Stimulated activated naive CD8-positive, alpha-beta T cell treated with anti-CD3 and anti-CD28 coated beads, Interleukin-15, Interleukin-2, amounts not matched to agents 100 ng/mL and 50 ng/mL, for 24 hours (primary cell): ENCODE measurements at regions not wholly inside any gene's neighbourhood (a gene's known extent, or its start where the extent isn't known, plus 50 kb on each side); places are given as distances from the start of the nearest gene placed in this dataset.

ENCODE experiments used
- H3K27ac Mint-ChIP-seq: one replicate; pipeline ENCODE4 v1.8.0; 2021; ENCODE audit warnings: mild to moderate bottlenecking, mixed read lengths
- H3K27me3 Mint-ChIP-seq: one replicate; pipeline ENCODE4 v1.8.0; 2021; ENCODE audit warnings: mixed read lengths
- H3K36me3 Mint-ChIP-seq: one replicate; pipeline ENCODE4 v1.8.0; 2021; ENCODE audit warnings: low read depth, mixed read lengths
- H3K4me1 Mint-ChIP-seq: one replicate; pipeline ENCODE4 v1.8.0; 2021; ENCODE audit warnings: low read depth, mixed read lengths
- H3K4me3 Mint-ChIP-seq: one replicate; pipeline ENCODE4 v1.8.0; 2021; ENCODE audit warnings: mild to moderate bottlenecking, mixed read lengths
- H3K9me3 Mint-ChIP-seq: one replicate; pipeline ENCODE4 v1.8.0; 2021; ENCODE audit warnings: mixed read lengths

GRCh38 chr10:2121315-2121714, 384.0 kb upstream of the ADARB2 start:
- Mint-ChIP-seq H3K27ac (no peak overlapping the region), H3K4me1 (no peaks in the 10 kb centered on the region), H3K9me3 (no peaks in the 10 kb centered on the region), H3K4me3 (no peak overlapping the region), H3K36me3 (no peaks in the 10 kb centered on the region), H3K27me3 (no peaks in the 10 kb centered on the region)

DNA sequence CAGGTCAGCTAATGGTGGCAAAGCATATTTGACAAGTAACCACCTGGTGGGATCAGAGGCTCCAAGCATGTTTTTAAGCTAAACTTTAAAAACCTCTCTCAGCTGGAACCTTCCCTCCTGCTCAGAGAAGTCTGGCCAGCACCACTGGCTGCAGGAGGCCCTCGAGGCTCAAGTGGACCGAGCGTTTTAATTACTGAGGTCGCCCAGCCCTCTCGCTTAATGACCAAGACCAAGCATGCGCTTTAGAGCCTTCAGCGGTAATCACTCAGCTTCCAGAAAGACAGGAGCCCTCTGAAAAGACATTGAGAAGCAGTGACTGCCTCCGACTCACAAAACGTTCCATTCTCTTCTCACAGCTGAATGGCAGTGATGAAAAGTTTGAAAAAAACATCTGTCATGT, 383.4 kb upstream of the ADARB2 start:
- H3K4me3 Mint-ChIP-seq, result no peak overlapping the region
- no peak overlapping the region for H3K27ac Mint-ChIP-seq
- H3K9me3 Mint-ChIP-seq, result no peaks in the 10 kb centered on the region
- H3K36me3 Mint-ChIP-seq, result no peaks in the 10 kb centered on the region
- no peaks in the 10 kb centered on the region for H3K27me3 Mint-ChIP-seq
- no peaks in the 10 kb centered on the region for H3K4me1 Mint-ChIP-seq

DNA sequence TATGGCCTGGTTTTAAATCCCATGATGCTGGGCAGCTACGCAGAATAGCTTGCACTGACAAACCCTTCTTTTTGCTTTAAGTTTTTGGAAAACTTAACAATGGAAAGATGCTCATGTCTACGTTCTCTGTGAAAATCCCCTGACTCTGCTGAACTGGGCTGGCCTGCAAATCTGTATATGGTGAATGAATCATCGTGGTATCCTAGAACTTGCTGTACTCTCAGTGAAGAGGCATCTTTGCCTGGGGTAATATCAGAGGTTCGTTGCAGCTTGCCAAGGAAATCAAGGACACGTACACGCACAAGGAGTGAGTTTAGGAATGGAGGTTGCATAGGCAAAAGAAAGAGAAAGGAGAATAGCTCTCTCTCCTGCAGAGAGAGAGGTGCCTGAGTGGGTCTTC, 382.0 kb upstream of the ADARB2 start:
- H3K36me3 Mint-ChIP-seq, result no peaks in the 10 kb centered on the region
- no peaks in the 10 kb centered on the region for H3K9me3 Mint-ChIP-seq
- H3K27ac Mint-ChIP-seq, result no peak overlapping the region
- H3K4me1 Mint-ChIP-seq, result no peaks in the 10 kb centered on the region
- H3K27me3 Mint-ChIP-seq, result no peaks in the 10 kb centered on the region
- H3K4me3 Mint-ChIP-seq, result no peak overlapping the region

- no peaks in the 10 kb centered on the region for H3K4me1 Mint-ChIP-seq
- H3K27ac Mint-ChIP-seq, result no peak overlapping the region
- H3K4me3 Mint-ChIP-seq, result no peak overlapping the region
- no peaks in the 10 kb centered on the region for H3K9me3 Mint-ChIP-seq
- H3K36me3 Mint-ChIP-seq, result no peaks in the 10 kb centered on the region
- H3K27me3 Mint-ChIP-seq, result no peaks in the 10 kb centered on the region
These were observed 380.9 kb upstream of the ADARB2 start for GRCh38 chr10:2118201-2118600.

DNA sequence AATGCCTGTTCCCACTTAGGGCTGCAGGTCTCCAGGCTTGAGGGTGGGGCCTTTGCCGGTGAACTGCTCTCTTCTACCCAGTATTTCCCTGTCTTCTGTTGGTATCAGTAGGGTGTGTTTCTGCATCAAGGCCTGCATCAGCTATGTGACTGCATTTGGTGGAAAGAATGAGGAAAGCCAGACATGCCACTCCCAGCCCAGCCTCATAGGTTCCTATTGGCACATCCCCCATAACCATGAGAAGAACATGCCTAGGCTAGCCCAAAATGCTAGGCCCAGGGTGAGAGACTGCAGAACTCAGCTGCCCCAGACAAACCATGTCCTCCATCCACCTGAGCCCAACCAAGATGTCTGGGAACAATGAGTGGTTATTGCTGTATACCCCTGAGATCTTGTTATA, 380.3 kb upstream of the ADARB2 start:
- Mint-ChIP-seq H3K4me1 (no peaks in the 10 kb centered on the region), H3K27me3 (no peaks in the 10 kb centered on the region), H3K9me3 (no peaks in the 10 kb centered on the region), H3K4me3 (no peak overlapping the region), H3K27ac (no peak overlapping the region), H3K36me3 (no peaks in the 10 kb centered on the region)

- no peak overlapping the region for H3K4me3 Mint-ChIP-seq
- no peaks in the 10 kb centered on the region for H3K9me3 Mint-ChIP-seq
- H3K4me1 Mint-ChIP-seq, result no peaks in the 10 kb centered on the region
- H3K27me3 Mint-ChIP-seq, result no peaks in the 10 kb centered on the region
- no peaks in the 10 kb centered on the region for H3K36me3 Mint-ChIP-seq
- no peak overlapping the region for H3K27ac Mint-ChIP-seq
These were observed 374.6 kb upstream of the ADARB2 start for GRCh38 chr10:2111965-2112364.

- Mint-ChIP-seq H3K4me1 (no peaks in the 10 kb centered on the region), H3K36me3 (no peaks in the 10 kb centered on the region), H3K27me3 (no peaks in the 10 kb centered on the region), H3K4me3 (no peak overlapping the region), H3K9me3 (no peaks in the 10 kb centered on the region), H3K27ac (no peak overlapping the region)
These were observed 371.2 kb upstream of the ADARB2 start for GRCh38 chr10:2108496-2108895.

DNA sequence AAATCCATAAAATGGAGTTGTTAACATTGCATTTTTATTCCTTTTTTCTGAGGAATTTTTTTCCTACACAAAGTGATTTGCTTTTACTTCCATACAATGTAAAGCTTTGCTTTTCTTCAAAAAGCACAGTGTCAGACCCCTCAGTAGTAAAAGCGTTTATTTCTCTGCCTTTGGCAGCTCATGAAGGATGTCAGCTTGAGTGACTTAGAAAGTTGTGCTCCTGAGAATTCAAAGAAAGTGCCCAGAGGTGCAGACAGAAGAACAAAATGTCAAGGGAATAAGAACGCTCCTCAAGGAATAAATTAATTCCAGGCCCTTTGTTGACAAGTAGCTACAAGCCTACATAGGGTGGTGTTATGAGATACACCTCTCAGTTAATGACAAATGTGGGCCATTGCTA, 369.3 kb upstream of the ADARB2 start:
- H3K27me3 Mint-ChIP-seq, result no peaks in the 10 kb centered on the region
- H3K4me1 Mint-ChIP-seq, result no peaks in the 10 kb centered on the region
- no peak overlapping the region for H3K27ac Mint-ChIP-seq
- H3K9me3 Mint-ChIP-seq, result no peaks in the 10 kb centered on the region
- H3K36me3 Mint-ChIP-seq, result no peaks in the 10 kb centered on the region
- no peak overlapping the region for H3K4me3 Mint-ChIP-seq

GRCh38 chr10:2099321-2099720, 362.0 kb upstream of the ADARB2 start:
- Mint-ChIP-seq H3K9me3 (no peaks in the 10 kb centered on the region), H3K27me3 (no peaks in the 10 kb centered on the region), H3K36me3 (no peaks in the 10 kb centered on the region), H3K27ac (no peak overlapping the region), H3K4me3 (no peak overlapping the region), H3K4me1 (no peaks in the 10 kb centered on the region)

DNA sequence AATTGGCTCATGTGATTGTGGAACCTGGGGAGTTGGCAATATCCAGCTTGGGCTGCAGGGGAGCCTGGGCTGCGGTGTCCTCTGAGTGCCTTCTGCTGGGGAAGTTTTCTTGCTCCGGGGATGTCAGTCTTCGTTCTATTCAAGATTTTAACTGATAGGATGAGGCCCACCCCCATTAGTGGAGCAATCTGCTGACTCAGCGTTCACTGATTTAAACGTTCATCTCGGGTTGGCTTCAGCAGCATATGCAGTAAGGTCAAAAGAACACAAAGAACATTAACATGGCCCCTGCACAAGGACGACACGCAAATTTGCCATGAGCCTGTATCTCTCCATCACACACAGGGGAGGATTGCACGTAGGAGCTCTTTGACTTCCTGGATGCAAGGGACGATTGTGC, 360.6 kb upstream of the ADARB2 start:
- Mint-ChIP-seq H3K27ac (no peak overlapping the region), H3K27me3 (no peaks in the 10 kb centered on the region), H3K4me1 (no peaks in the 10 kb centered on the region), H3K4me3 (no peak overlapping the region), H3K36me3 (no peaks in the 10 kb centered on the region), H3K9me3 (no peaks in the 10 kb centered on the region)

DNA sequence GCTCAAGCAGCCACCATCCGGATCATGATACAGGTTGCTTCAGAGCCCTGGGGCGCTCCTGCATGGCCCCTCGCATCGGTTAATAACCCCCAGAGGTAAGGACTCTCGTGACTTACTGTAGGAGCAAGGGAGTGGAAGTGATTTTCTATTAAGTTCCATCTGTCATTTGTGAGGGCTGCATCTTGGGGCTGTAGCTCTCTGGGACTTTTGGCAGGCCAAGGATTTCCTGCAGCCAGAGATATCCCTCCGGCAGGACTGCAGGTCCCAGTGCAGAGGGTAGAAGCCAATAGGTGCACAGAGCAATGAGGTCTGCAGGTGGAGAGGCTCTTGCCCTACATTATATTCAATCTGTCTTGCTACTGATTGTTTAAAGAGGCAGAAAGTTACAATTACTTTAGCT, 356.8 kb upstream of the ADARB2 start:
- Mint-ChIP-seq H3K9me3 (peaks cover under 1% of the 10 kb centered on the region), H3K27me3 (no peaks in the 10 kb centered on the region)

DNA sequence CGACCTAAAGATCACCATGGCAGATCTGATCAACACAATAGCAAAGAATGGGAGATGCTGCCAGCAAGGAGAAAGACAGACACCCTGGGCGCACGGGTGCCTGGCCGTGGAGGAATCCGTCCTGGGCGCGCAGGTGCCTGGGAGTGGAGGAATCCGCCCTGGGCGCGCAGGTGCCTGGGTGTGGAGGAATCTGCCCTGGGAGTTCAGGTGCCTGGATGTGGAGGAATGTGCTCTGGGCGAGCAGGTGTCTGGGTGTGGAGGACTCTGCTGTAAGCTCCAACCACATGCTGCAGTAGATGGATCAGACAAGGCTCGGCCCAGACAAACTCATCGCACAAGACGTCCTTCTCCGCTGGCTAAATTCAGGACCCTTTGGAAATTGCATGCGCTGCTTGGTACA, 346.3 kb upstream of the ADARB2 start:
- H3K4me1 Mint-ChIP-seq, result no peaks in the 10 kb centered on the region
- peaks cover 5% of the 10 kb centered on the region for H3K9me3 Mint-ChIP-seq
- H3K27ac Mint-ChIP-seq, result no peak overlapping the region
- no peak overlapping the region for H3K4me3 Mint-ChIP-seq
- peaks cover 21% of the 10 kb centered on the region for H3K27me3 Mint-ChIP-seq
- H3K36me3 Mint-ChIP-seq, result no peaks in the 10 kb centered on the region

More for the DNA sequence above, 356.8 kb upstream of the ADARB2 start:
- Mint-ChIP-seq H3K4me1 (no peaks in the 10 kb centered on the region), H3K36me3 (no peaks in the 10 kb centered on the region), H3K27ac (no peak overlapping the region), H3K4me3 (no peak overlapping the region)

DNA sequence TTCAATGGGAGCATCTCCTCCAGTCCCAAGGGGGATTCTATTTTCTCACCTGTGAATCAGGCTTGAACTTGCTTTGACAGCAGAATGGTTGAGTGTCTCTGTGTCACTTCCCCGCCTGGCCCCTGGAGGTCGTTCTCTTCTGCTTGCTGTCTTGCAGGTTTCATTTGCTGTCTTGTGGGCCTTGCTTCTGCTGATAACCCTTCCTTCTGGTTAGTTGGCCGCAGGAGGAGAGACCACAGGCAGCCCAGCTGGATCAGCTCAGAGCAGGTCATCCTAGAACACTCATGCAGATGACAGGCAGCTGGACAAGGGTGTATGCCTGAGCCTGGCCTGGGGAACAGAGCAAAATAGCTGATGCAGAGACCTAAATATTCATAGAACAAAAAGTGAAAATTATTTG, 344.2 kb upstream of the ADARB2 start:
- Mint-ChIP-seq H3K27me3 (peaks cover 11% of the 10 kb centered on the region), H3K4me3 (no peak overlapping the region), H3K36me3 (no peaks in the 10 kb centered on the region), H3K9me3 (no peaks in the 10 kb centered on the region), H3K4me1 (no peaks in the 10 kb centered on the region), H3K27ac (no peak overlapping the region)

GRCh38 chr10:2079603-2080078, 342.3 kb upstream of the ADARB2 start:
- Mint-ChIP-seq H3K27me3 (peaks cover 3% of the 10 kb centered on the region), H3K9me3 (no peaks in the 10 kb centered on the region), H3K4me1 (no peaks in the 10 kb centered on the region), H3K4me3 (no peak overlapping the region), H3K27ac (no peak overlapping the region), H3K36me3 (no peaks in the 10 kb centered on the region)

DNA sequence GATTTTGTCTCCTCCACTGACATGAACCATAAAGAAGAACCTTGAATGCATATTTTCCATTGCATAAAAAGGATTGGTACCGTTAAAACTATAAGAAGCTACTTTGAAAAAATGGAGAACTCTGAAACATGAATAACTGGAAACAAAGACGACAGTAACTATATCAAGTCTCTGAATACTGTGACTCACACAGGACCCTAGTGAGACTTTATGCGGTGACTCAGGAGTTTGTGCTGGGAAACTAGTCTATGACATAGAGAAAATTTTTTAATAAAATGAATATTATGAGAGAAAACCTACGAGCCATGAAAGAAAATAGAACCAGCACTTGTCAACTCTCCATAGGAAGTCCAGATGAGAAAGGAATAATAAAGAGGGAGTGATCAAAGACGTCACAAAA, 339.9 kb upstream of the ADARB2 start:
- Mint-ChIP-seq H3K9me3 (no peaks in the 10 kb centered on the region), H3K27me3 (no peaks in the 10 kb centered on the region), H3K4me1 (no peaks in the 10 kb centered on the region)

DNA sequence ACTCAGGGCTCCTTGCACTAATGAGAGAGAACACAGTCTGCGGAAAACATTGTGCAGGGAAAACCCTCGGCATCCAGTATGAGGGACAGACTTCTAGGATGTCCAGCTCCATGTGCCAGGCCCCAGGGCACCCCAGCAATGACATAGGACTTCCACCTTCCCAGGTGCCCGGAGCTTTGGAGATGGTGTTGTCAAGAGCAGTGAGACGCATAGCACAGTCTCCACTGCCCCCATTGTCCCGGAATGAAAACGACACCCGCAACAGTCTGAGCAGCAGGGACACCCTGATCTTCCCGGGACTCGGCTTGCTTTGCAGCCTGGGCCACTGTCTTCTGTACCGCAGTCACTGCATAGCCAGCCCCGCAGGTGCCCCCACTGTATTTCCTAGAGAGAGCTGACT, 339.2 kb upstream of the ADARB2 start:
- Mint-ChIP-seq H3K27ac (no peak overlapping the region), H3K27me3 (no peaks in the 10 kb centered on the region), H3K36me3 (no peaks in the 10 kb centered on the region), H3K9me3 (no peaks in the 10 kb centered on the region), H3K4me3 (no peak overlapping the region), H3K4me1 (no peaks in the 10 kb centered on the region)

More for the DNA sequence above, 339.9 kb upstream of the ADARB2 start:
- Mint-ChIP-seq H3K4me3 (no peak overlapping the region), H3K36me3 (no peaks in the 10 kb centered on the region), H3K27ac (no peak overlapping the region)

GRCh38 chr10:2067015-2067414, 329.7 kb upstream of the ADARB2 start:
- peaks cover 3% of the 10 kb centered on the region for H3K36me3 Mint-ChIP-seq
- H3K9me3 Mint-ChIP-seq, result peaks cover 11% of the 10 kb centered on the region
- H3K4me1 Mint-ChIP-seq, result no peaks in the 10 kb centered on the region
- no peak overlapping the region for H3K4me3 Mint-ChIP-seq
- no peak overlapping the region for H3K27ac Mint-ChIP-seq
- no peaks in the 10 kb centered on the region for H3K27me3 Mint-ChIP-seq
